Stimulated activated CD4-positive, alpha-beta T cell treated with anti-CD3 and anti-CD28 coated beads, Interleukin-4, amount 100 ng/mL, for 24 hours (primary cell): ENCODE measurements at regions not wholly inside any gene's neighbourhood (a gene's known extent, or its start where the extent isn't known, plus 50 kb on each side); places are given as distances from the start of the nearest gene placed in this dataset.

Experiments
- DNase-seq: peaks from one replicate; pipeline ENCODE4 v3.0.0-alpha.2; 2020

DNA sequence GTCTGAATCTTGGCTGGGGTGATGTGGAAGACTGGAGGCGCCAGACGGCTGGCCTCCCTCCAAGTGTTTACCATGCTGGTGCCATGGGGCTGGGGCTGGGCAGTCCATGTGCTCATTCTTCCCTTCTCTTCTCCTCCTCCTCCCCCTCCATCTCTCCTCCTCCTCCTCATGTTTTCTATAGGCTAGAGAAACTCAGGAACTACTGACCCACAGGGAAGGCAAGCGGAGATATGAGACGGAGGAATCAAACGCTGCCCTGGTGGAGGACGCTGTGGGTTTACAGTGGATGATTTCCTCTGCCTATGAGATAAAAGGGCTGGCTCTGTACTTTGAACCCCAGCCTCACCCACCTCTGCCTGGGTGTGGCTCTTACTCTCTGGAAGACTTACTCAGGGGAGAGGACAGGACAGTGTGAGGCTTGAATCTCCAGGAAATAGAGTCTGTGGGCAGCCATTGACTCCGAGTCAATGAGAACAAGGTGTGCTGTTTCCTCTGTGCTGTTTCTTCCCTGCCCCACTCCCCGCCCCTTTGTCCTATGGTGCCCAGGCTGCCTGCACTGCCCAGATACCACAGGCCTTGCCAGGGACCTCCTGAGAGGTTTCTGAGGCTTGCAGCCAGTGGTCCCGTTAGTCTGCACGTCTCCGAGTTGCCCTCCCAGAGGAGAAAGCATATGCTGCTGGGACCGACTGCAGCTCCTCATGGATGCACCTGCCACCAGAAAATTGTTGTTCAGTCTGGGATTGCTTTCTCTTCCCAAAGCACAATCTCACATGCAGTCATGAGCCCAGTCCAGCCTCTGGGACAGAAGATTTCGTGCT is 132.6 kb upstream of the ARHGAP5 start:
- no peak for DNase-seq

- no peak for DNase-seq
Observed at GRCh38 chr14:31945074-31945613, 132.0 kb upstream of the ARHGAP5 start.

GRCh38 chr14:31945701-31946100 is 131.4 kb upstream of the ARHGAP5 start:
- no peak for DNase-seq

- no peak for DNase-seq
Observed at GRCh38 chr14:31947076-31947475, 130.0 kb upstream of the ARHGAP5 start.

GRCh38 chr14:31947680-31948595 is 129.2 kb upstream of the ARHGAP5 start:
- no peak for DNase-seq

GRCh38 chr14:31949709-31950108 is 127.4 kb upstream of the ARHGAP5 start:
- DNase-seq: no peak

GRCh38 chr14:31950331-31950730 is 126.8 kb upstream of the ARHGAP5 start:
- no peak for DNase-seq

DNA sequence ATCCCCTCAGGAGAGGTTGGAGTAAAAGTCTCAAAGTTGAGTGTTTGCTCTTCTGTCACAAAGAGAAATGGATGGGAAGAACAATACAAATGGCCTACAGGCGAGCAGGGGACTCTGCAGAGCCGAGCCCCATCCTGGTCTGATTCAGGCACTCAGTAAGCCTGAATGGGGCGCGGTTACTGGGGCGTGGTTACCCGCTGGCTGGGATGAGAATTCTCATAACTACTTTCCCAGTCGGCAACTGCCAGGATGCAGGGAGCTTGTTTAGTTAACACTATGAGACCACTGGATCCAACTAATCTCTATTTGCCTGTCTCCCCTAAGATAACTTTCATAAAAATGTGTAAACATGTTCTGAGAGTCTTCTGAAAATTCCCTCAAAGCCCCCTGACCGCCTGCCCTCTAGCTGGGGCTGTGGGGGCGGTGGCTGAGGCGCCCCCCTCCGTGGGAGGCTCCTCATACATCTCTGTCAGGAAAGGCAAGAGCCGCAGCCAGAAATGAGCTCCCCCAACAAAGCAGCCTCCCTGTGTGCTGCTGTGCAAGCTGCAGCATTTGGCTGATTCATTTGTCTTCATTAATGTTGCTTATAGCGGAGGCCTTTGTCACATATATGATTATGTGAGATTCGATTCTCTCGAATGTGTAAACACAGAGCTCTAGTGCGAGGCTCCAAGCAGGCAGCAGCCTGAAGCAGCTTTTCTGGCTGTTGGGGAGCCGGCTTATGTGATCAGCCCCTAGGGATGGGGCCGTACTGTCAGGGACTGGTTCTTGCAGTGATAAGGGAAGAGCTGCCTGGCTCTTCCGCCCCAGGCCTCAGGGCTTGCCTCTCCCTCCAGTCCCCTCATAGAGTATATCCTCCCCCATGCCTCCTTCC is 126.1 kb upstream of the ARHGAP5 start:
- no peak for DNase-seq

- no peak for DNase-seq
Observed at GRCh38 chr14:31951638-31951964, 125.5 kb upstream of the ARHGAP5 start.

- no peak for DNase-seq
Observed at GRCh38 chr14:31952573-31952972, 124.5 kb upstream of the ARHGAP5 start.

DNA sequence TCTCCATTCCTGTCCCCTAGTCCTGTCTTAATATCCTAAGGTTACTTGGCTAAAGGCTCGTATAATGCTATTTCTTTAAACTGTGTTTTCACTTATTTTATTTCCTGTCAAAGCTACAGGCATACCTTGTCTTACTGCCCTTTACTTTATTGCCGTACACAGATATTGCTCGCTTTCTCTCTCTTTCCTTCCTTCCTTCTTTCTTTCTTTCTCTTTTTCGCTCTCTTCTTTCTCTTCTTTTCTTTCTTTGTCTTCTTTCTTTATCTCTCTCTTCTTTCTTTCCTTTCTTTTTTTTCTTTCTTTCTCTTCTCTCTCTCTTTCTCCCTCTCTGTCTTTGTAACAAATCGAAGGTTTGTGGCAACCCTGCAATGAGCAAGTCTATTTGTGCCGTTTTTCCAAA is 123.9 kb upstream of the ARHGAP5 start:
- no peak for DNase-seq

GRCh38 chr14:31954991-31955390 is 122.1 kb upstream of the ARHGAP5 start:
- no peak for DNase-seq

GRCh38 chr14:31955936-31956579 is 121.0 kb upstream of the ARHGAP5 start:
- DNase-seq: no peak

GRCh38 chr14:31957565-31957964 is 119.5 kb upstream of the ARHGAP5 start:
- DNase-seq: no peak

DNA sequence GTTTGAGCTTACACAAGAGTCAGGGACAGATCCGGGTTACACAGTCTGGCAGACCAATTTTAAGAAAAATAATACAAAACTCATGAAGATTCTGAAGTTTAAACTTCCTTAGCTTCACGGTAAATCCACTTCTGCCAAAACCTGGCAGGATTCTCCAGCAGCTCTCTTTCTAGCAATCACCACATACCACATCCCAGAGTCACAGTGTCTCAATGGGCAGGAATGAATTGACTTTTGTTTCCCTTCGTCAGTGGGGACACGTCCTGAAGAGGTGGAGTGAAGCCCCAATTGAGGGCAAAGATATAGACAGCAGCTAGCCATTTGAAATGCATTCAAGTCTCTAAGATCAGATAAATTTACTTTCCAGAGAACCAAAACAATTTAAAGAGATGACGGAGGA is 117.1 kb upstream of the ARHGAP5 start:
- DNase-seq: no peak

DNA sequence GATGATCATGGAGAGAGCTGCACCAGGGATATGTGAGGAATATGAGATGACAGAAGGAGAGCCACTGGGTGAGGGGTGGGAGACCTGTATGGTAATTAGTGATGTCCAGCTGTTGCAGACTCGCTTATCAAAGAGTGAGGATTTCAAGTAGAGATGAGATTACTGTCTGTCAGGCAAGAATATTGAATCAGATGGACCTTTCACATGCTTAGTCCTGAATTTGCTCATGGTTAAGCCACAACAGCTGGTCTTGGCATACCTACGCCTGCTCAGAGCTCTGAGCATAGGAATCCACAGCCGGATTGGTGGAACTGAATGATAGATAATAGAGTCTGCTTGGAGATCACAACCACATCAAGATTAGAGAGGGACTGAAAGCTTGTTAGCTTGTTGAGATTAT is 115.2 kb upstream of the ARHGAP5 start:
- no peak for DNase-seq

DNA sequence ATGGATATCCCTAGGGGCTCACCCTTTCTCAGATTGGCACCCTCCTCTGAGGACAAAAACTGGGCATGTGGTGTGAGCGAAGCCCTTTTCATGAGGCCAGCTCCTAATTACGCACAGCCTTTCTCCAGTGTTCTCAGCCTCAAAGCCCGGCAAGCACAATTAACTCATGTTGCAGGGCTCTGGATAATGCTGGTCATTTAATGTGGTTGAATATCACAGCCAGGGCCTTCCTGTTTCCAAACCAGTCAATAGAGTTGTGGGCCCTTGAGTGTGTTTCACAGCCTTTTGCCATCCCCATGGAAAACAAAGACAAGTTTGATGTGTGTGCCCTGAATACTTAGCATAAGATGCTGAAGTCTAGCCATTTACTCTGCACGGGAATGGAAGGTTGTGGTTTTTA is 114.2 kb upstream of the ARHGAP5 start:
- DNase-seq: no peak

- DNase-seq: no peak
Observed at GRCh38 chr14:31963587-31963986, 113.5 kb upstream of the ARHGAP5 start.

GRCh38 chr14:31964490-31964889 is 112.6 kb upstream of the ARHGAP5 start:
- DNase-seq: no peak

- no peak for DNase-seq
Observed at GRCh38 chr14:31965071-31965734, 111.9 kb upstream of the ARHGAP5 start.

GRCh38 chr14:31965735-31966598 is 111.1 kb upstream of the ARHGAP5 start:
- no peak for DNase-seq
